IPS DF 6.9 (cell line): ENCODE measurements at regions not wholly inside any gene's neighbourhood (a gene's known extent, or its start where the extent isn't known, plus 50 kb on each side); places are given as distances from the start of the nearest gene placed in this dataset.

Experiments used
- DNase-seq: peaks from one replicate; pipeline ENCODE4 v3.0.0-alpha.2; 2013; ENCODE audit warnings: low read depth, low spot score
- H3K27ac ChIP-seq: one replicate; pipeline ENCODE4 v1.5.1; 2013; ENCODE audit warnings: low read length, control low read depth
- H3K27me3 ChIP-seq: 2 replicates; pipeline ENCODE4 v1.6.1; 2013; ENCODE audit warnings: mild to moderate bottlenecking, low read length; ENCODE audit not compliant: control insufficient read depth, insufficient read depth
- H3K36me3 ChIP-seq: 2 replicates; pipeline ENCODE4 v1.6.1; 2013; ENCODE audit warnings: low read length; ENCODE audit not compliant: control insufficient read depth, insufficient read depth
- H3K4me1 ChIP-seq: 2 replicates; pipeline ENCODE4 v1.6.1; 2013; ENCODE audit warnings: low read length; ENCODE audit not compliant: control insufficient read depth, insufficient read depth
- H3K4me3 ChIP-seq: 2 replicates; pipeline ENCODE4 v1.5.1; 2013; ENCODE audit warnings: mild to moderate bottlenecking, low read length
- H3K9me3 ChIP-seq: 2 replicates; pipeline ENCODE4 v1.6.1; 2013; ENCODE audit warnings: low read length, inconsistent platforms; ENCODE audit not compliant: control insufficient read depth, insufficient read depth
- whole genome bisulfite sequencing: extraction: QIAGEN DNeasy Blood & Tissue Kit; methylation state at CpG from one replicate; pipeline ENCODE4 v1.1.7; 2013; ENCODE audit warnings: mixed read lengths, missing lambda C conversion rate; ENCODE audit not compliant: insufficient read length, insufficient coverage; 5-methylcytosine and 5-hydroxymethylcytosine counted together

DNA sequence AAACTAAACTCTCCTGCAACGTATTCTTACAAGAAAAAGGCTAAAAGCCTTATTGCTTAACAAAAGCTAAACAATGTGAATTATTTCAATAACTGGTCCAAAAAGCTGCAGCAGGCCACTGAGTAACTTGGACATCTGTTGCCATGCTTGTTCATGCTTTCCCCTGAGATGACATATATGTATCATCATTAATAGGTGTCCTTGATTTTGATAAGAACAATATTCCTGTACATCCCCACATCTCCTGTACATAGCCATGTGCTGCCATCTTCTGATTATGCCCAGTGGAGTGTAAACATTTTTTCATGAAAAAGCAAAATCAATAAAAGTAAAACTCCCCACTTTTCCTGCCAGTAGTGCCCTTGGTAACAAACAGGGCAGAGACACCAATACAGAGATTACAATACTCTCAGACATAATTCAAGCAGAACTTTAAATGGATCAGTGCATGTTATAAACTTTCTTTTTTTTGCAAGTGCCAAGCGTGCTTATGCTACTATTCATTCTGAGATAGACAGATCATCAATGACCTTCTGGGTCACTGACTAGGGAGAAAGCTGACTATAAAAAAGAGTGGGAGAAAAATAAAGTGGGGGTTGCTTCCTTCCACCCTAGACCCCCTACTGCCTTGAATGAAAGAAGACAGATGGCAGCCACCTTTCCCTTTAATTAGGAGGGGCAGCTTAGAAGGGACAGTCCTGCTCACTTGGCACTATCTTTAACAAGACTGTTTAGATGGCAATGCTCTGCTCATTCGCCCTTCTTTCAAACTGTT is 205.5 kb upstream of the KLF14 start:
- Histone ChIP-seq H3K9me3 (no peaks in the 10 kb centered on the region), H3K4me3 (no peak overlapping the region), H3K27me3 (no peaks in the 10 kb centered on the region; the same call in 1 of the 2 replicates), H3K4me1 (peaks cover 3% of the 10 kb centered on the region; the same call in 1 of the 2 replicates), H3K27ac (no peak overlapping the region), H3K36me3 (no peaks in the 10 kb centered on the region)
- no peak for DNase-seq
- no CpG with 5 or more reads among the region's 3 CpGs for WGBS

DNA sequence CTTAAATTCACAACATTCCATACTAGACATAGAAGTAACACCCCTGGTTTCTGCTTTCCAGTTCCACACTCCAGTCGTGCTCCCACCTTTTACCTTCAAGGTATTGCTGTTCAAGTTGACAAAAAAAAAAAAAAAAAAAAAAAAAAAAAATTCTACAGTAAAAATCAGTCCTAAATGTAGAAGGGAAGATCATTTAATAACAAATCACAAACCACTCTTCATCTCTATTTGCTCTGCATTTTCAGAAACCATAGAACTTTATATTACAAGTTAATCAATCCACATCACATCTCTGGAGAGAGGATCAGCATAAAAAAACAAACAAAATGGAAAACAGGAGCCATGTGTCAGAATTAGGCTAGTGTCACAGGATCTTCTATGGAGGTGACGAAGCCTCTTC is 206.3 kb upstream of the KLF14 start:
- no peaks in the 10 kb centered on the region for H3K36me3 ChIP-seq
- H3K27me3 ChIP-seq: no peaks in the 10 kb centered on the region; the same call in 1 of the 2 replicates
- no CpG with 5 or more reads among the region's 2 CpGs for WGBS
- H3K4me3 ChIP-seq: no peak overlapping the region
- no peaks in the 10 kb centered on the region for H3K9me3 ChIP-seq
- peaks cover 3% of the 10 kb centered on the region; the same call in 1 of the 2 replicates for H3K4me1 ChIP-seq
- H3K27ac ChIP-seq: no peak overlapping the region
- DNase-seq: no peak

DNA sequence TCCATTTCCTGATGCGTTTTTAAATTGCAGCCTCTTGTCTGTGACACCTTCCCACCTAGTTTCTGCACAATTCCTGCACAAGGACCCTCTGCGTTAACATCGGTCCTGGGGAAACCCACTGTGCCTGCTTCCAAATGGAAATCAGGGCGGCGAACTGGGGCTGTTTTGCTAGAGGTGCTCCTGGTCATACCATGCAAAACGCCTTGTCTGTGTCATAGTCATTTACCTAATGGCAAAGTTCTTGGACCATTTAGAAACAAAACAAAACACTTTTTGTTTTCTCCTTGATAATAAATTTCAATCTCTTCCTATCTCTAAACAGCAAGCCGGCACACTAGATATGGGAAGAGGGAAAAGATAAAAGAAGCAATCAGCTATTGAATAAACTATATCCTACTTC is 206.9 kb upstream of the KLF14 start:
- no peak overlapping the region for H3K27ac ChIP-seq
- no peaks in the 10 kb centered on the region; the same call in 1 of the 2 replicates for H3K27me3 ChIP-seq
- DNase-seq: no peak
- H3K36me3 ChIP-seq: no peaks in the 10 kb centered on the region
- peaks cover 3% of the 10 kb centered on the region; the same call in 1 of the 2 replicates for H3K4me1 ChIP-seq
- no peak overlapping the region for H3K4me3 ChIP-seq
- no peaks in the 10 kb centered on the region for H3K9me3 ChIP-seq
- no CpG with 5 or more reads among the region's 7 CpGs for WGBS

DNA sequence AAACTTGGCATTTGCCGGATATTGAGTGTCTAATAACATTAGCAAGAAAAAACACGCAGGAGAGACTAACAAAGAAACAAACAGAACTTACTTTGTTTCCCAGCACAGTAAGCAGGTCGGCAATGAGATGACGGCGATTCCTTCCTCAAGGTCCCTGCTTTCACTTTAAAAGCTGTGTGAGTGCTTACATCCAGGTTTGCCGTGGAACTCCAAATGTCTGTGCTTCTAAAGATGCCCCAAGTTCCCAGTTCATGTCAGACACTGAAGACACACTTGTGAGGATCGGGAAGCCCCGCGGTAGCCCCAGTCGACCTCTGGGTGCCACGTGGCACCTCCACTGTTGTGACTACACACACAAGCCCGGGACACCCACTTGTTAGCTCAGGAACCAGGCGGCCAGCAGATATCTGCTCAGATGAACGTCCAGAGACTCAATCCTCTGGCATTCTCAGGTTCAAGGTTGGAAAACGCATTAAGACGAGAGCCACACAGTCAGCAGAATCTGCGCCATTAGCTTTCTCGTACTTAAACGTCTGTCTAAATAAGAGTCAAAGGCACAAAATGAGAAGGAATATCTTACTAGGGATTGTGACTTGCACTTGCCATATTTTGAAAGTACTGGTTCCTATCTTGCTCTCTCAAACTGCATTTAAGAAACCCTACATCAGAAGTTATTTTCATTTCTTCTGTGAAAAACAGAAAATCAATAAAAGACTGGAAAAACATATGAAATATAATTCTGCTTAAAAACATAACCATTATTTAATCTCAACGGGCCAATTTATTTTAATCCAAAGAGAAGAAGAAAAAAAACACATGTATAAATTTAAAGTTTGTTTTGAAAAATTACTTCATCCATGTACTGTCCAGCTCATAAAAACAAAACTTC is 207.6 kb upstream of the KLF14 start:
- no peak overlapping the region for H3K4me3 ChIP-seq
- WGBS: no CpG with 5 or more reads among the region's 20 CpGs
- H3K36me3 ChIP-seq: no peaks in the 10 kb centered on the region
- DNase-seq: no peak
- H3K9me3 ChIP-seq: no peaks in the 10 kb centered on the region
- H3K4me1 ChIP-seq: peaks cover 3% of the 10 kb centered on the region; the same call in 1 of the 2 replicates
- H3K27ac ChIP-seq: no peak overlapping the region
- no peaks in the 10 kb centered on the region; the same call in 1 of the 2 replicates for H3K27me3 ChIP-seq

DNA sequence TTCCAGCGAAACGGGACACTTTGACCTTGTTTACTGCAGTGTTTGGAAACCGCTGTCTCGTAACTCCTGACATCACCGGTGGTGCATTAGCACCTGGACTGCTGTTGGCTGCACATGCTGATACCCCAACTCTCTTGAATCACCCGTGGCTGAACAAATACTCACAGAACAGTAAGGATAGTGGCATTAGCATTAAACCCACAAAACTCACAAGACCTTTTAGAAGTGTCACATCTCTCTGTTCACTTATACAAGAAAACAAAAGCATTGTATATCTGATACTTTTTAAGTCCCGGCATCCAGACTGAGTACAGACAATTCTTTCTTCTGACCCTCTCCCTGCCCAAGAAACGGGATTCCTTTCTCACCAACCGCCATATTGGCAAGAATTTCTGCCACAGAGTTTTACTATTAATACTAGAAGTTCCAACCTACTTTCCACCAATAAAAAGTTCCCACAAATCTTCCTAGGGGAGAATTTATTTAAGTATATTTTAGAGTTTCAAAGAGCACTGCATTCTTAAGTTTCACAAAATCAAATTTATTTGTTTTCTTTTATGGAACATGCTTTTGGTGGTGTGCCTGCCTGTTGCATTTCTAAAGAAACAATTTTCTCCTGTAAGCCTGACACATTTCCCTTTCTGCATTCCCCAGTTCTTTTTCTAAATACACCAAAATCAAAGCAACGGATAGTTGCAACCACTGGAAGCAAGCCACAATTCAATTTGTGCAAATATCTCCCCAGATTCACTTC is 208.4 kb upstream of the KLF14 start:
- no peaks in the 10 kb centered on the region for H3K36me3 ChIP-seq
- no peak overlapping the region for H3K27ac ChIP-seq
- no CpG with 5 or more reads among the region's 10 CpGs for WGBS
- peaks cover 3% of the 10 kb centered on the region; the same call in 1 of the 2 replicates for H3K4me1 ChIP-seq
- no peaks in the 10 kb centered on the region for H3K9me3 ChIP-seq
- H3K27me3 ChIP-seq: no peaks in the 10 kb centered on the region; the same call in 1 of the 2 replicates
- no peak for DNase-seq
- H3K4me3 ChIP-seq: no peak overlapping the region

DNA sequence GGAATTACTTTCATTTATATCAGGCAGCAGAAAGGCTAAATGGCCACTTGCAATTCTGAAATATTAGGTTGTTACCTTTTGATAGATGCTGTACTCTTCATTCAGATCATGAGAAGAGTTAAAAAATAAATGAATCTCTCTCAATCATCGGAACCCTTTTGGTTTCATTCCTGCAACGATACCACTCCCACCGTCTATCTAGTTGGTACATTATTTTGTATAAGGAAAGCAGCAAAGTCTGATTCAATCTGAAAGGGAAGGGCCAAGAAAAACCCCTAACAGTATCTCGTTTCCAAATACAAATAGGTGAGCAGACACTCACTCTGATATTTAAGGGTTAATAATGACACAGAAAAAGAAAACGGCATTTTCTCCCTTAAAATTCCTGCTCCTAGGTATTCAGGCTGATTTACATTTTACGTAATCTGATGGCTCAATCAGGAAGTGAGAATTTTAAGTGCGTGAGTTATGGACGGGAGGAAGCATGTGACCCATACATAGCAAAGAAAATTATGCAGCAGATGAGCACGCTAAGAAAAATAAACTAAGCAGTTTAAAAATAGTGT is 209.4 kb upstream of the KLF14 start:
- Histone ChIP-seq H3K4me3 (no peak overlapping the region), H3K4me1 (peaks cover 3% of the 10 kb centered on the region; the same call in 1 of the 2 replicates), H3K27me3 (no peaks in the 10 kb centered on the region; the same call in 1 of the 2 replicates), H3K36me3 (no peaks in the 10 kb centered on the region), H3K27ac (no peak overlapping the region), H3K9me3 (no peaks in the 10 kb centered on the region)
- DNase-seq: no peak
- WGBS: no CpG with 5 or more reads among the region's 9 CpGs

GRCh38 chr7:130943981-130944380 is 210.0 kb upstream of the KLF14 start:
- Histone ChIP-seq H3K27me3 (no peaks in the 10 kb centered on the region; the same call in 1 of the 2 replicates), H3K27ac (no peak overlapping the region), H3K4me1 (peaks cover 3% of the 10 kb centered on the region; the same call in 1 of the 2 replicates), H3K36me3 (no peaks in the 10 kb centered on the region), H3K4me3 (no peak overlapping the region), H3K9me3 (no peaks in the 10 kb centered on the region)
- WGBS: no CpG with 5 or more reads among the region's 3 CpGs
- no peak for DNase-seq

GRCh38 chr7:130944997-130945396 is 211.0 kb upstream of the KLF14 start:
- no peak overlapping the region for H3K27ac ChIP-seq
- no CpG with 5 or more reads among the region's 1 CpG for WGBS
- no peaks in the 10 kb centered on the region for H3K9me3 ChIP-seq
- no peak overlapping the region for H3K4me3 ChIP-seq
- no peaks in the 10 kb centered on the region for H3K36me3 ChIP-seq
- H3K27me3 ChIP-seq: no peaks in the 10 kb centered on the region; the same call in 1 of the 2 replicates
- H3K4me1 ChIP-seq: peaks cover 2% of the 10 kb centered on the region; the same call in 1 of the 2 replicates
- no peak for DNase-seq

- no peak overlapping the region for H3K27ac ChIP-seq
- no peaks in the 10 kb centered on the region; the same call in 1 of the 2 replicates for H3K27me3 ChIP-seq
- no peaks in the 10 kb centered on the region for H3K36me3 ChIP-seq
- H3K4me3 ChIP-seq: no peak overlapping the region
- H3K4me1 ChIP-seq: peaks cover 2% of the 10 kb centered on the region; the same call in 1 of the 2 replicates
- WGBS: no CpG with 5 or more reads among the region's 5 CpGs
- no peak for DNase-seq
- H3K9me3 ChIP-seq: no peaks in the 10 kb centered on the region
Measured at GRCh38 chr7:130945411-130945811, 211.4 kb upstream of the KLF14 start.
